NCI-H748 (cell line): ENCODE measurements at regions not wholly inside any gene's neighbourhood (a gene's known extent, or its start where the extent isn't known, plus 50 kb on each side); places are given as distances from the start of the nearest gene placed in this dataset.

Experiments
- DNase-seq: peaks from one replicate; lab custom pipeline; 2025; ENCODE audit not compliant: unreplicated experiment; lab: John Stamatoyannopoulos, UW

- DNase-seq: no peak
These were observed 314.7 kb downstream of the PDGFC start for GRCh38 chr4:156656896-156657295.

GRCh38 chr4:156654410-156654809, 317.2 kb downstream of the PDGFC start:
- peak; percentile 48 for DNase-seq

GRCh38 chr4:156643826-156644225, 327.8 kb downstream of the PDGFC start:
- DNase-seq: no peak

- DNase-seq: no peak
These were observed 329.4 kb downstream of the PDGFC start for GRCh38 chr4:156642161-156642560.

GRCh38 chr4:156638925-156639605, 332.5 kb downstream of the PDGFC start:
- DNase-seq: peak; percentile 3

- no peak for DNase-seq
These were observed 333.3 kb downstream of the PDGFC start for GRCh38 chr4:156638334-156638733.

GRCh38 chr4:156636381-156636780, 335.2 kb downstream of the PDGFC start:
- no peak for DNase-seq

GRCh38 chr4:156635051-156635450, 336.5 kb downstream of the PDGFC start:
- no peak for DNase-seq

GRCh38 chr4:156634612-156635011, 337.0 kb downstream of the PDGFC start:
- DNase-seq: no peak

- peak; percentile 22 for DNase-seq
These were observed 337.8 kb downstream of the PDGFC start for GRCh38 chr4:156633847-156634246.

GRCh38 chr4:156628858-156629257, 342.7 kb downstream of the PDGFC start:
- no peak for DNase-seq

- no peak for DNase-seq
These were observed 348.2 kb downstream of the PDGFC start for GRCh38 chr4:156623376-156623775.

GRCh38 chr4:156620786-156621185, 350.8 kb downstream of the PDGFC start:
- DNase-seq: no peak

- DNase-seq: no peak
These were observed 352.3 kb downstream of the PDGFC start for GRCh38 chr4:156619154-156619934.

- no peak for DNase-seq
These were observed 356.5 kb downstream of the PDGFC start for GRCh38 chr4:156615066-156615531.

- DNase-seq: no peak
These were observed 357.1 kb downstream of the PDGFC start for GRCh38 chr4:156614536-156614935.

- DNase-seq: no peak
These were observed 362.2 kb downstream of the PDGFC start for GRCh38 chr4:156609421-156609820.

- DNase-seq: no peak
These were observed 362.9 kb downstream of the PDGFC start for GRCh38 chr4:156608651-156609050.

- DNase-seq: no peak
These were observed 364.1 kb downstream of the PDGFC start for GRCh38 chr4:156607478-156607857.

- DNase-seq: no peak
These were observed 364.8 kb downstream of the PDGFC start for GRCh38 chr4:156606554-156607477.

- peak; percentile 86 for DNase-seq
These were observed 373.4 kb downstream of the PDGFC start for GRCh38 chr4:156598138-156598681.
